ENCODE measurements at regions not wholly inside any gene's neighbourhood (a gene's known extent, or its start where the extent isn't known, plus 50 kb on each side); places are given as distances from the start of the nearest gene placed in this dataset.

DNA sequence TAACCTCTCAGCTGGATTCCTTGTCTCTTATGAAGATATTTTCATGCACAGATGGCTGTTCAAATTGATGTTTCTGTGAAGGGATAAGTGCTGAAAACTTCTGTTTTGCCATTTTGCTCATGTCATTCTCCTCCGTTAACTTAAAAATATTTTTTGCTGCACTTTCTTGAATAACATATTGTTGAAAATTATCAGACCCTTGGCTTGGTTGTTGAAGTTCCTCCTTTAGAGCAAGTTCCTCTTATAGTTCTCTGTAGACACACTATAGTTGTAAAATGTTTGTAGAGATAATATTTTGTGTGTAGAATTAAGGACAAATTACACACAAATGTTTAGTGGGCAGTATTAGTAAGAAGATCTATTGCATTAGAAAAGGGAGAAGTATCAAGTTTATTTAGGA lies 300.4 kb downstream of the SV2B start:
- no peaks in the 10 kb centered on the region for H3K9me3 ChIP-seq
- no peaks in the 10 kb centered on the region for H3K4me1 ChIP-seq
- intact Hi-C loops (cut with DNase I; ENCODE audit: low total_unique reads) = no loop called here
- TF ChIP-seq POLR2A (IDR thresholded peaks at IDR 0.05) = no peak
- TF ChIP-seq, protein P1, sequence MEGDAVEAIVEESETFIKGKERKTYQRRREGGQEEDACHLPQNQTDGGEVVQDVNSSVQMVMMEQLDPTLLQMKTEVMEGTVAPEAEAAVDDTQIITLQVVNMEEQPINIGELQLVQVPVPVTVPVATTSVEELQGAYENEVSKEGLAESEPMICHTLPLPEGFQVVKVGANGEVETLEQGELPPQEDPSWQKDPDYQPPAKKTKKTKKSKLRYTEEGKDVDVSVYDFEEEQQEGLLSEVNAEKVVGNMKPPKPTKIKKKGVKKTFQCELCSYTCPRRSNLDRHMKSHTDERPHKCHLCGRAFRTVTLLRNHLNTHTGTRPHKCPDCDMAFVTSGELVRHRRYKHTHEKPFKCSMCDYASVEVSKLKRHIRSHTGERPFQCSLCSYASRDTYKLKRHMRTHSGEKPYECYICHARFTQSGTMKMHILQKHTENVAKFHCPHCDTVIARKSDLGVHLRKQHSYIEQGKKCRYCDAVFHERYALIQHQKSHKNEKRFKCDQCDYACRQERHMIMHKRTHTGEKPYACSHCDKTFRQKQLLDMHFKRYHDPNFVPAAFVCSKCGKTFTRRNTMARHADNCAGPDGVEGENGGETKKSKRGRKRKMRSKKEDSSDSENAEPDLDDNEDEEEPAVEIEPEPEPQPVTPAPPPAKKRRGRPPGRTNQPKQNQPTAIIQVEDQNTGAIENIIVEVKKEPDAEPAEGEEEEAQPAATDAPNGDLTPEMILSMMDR (IDR thresholded peaks at IDR 0.05 in 4 of 5, conservative IDR thresholded peaks at IDR 0.05 in 1 of 5) = no peak
- H3K27ac ChIP-seq = no peak overlapping the region
- no peaks in the 10 kb centered on the region for H3K36me3 ChIP-seq
- ATAC-seq (no peak), DNase-seq (no peak)
- no peak overlapping the region for H3K4me3 ChIP-seq
- no peaks in the 10 kb centered on the region for H3K27me3 ChIP-seq
- in situ Hi-C loops (cut with MboI; ENCODE audit: low sequenced_read_pairs in 4 of 4) = no loop called here

DNA sequence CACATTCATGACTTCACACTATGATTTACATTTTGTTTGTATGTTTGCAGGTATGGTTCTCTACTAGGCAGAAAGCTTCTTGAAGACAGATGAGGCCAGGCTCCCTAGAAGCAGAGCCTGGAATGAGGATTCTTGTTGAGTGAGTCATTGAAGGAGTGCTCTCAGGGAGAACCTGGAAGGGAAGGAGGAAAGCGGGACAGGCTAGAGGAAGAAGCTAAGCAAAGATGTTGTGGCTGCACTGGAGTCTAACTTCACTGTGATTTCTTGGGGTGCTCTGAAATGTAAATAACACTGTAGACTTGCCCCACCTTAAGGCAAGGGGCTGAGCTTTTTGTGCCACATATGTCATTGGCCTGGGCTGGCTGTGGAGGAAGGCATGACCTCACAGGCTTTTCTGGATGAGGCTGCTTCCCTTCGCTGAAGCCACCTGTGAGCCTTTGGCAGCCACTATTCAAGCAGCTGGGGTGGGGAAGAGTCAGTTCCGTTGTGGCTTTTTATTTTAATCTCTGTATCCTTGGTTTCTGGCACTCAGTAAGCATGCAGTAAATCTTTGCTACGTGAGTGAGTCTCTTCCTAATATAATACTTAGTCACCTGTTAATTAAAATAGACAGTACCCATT lies 307.3 kb downstream of the SV2B start:
- H3K36me3 ChIP-seq = no peaks in the 10 kb centered on the region
- no peaks in the 10 kb centered on the region for H3K27me3 ChIP-seq
- no peak for DNase-seq
- in situ Hi-C loops (cut with MboI; ENCODE audit: low sequenced_read_pairs in 4 of 4) (no loop called here), intact Hi-C loops (cut with DNase I; ENCODE audit: low total_unique reads) (no loop called here)
- H3K27ac ChIP-seq = no peak overlapping the region
- no peak for ATAC-seq
- peaks cover 6 to 17% of the 10 kb centered on the region in 2 donors for H3K4me1 ChIP-seq
- no peak overlapping the region for H3K4me3 ChIP-seq
- no peaks in the 10 kb centered on the region for H3K9me3 ChIP-seq
- no peak for TF ChIP-seq POLR2A (IDR thresholded peaks at IDR 0.05)
- TF ChIP-seq, protein P1 (IDR thresholded peaks at IDR 0.05 in 4 of 5, conservative IDR thresholded peaks at IDR 0.05 in 1 of 5) = no peak

DNA sequence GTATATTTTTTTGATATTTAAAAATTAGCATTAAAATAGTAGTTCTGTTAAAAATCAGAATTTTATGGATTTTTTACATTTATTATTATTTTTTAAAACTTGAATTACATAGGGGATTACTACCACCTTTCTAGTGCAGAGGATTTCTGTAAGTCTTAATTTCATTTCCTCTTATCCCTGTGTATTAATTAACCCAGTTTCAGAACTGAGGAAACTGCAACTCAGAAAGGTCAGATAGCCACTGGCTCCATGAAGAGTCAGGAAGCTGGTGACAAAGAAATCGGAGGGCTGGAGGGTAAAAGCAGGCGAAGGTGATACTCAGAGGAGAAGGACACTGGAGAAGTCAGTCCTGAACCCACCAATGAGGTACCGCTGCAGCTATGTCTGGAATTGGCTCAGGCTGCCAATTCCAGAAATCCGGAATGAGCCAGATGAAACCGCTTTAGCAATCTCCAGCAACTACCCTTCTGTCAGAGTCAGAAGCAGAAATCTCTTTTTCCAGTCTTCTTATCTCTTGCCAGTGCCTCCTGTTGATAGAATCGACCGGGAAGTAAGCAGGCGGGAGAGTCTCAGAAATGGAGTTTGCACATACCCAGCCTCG lies 308.5 kb downstream of the SV2B start:
- intact Hi-C loops (cut with DNase I; ENCODE audit: low total_unique reads) = no loop called here
- H3K27ac ChIP-seq = no peak overlapping the region
- H3K4me3 ChIP-seq = no peak overlapping the region
- H3K36me3 ChIP-seq = no peaks in the 10 kb centered on the region
- peaks cover 6 to 17% of the 10 kb centered on the region in 2 donors for H3K4me1 ChIP-seq
- in situ Hi-C loops (cut with MboI; ENCODE audit: low sequenced_read_pairs in 4 of 4) = no loop called here
- DNase-seq (no peak), ATAC-seq (no peak)
- TF ChIP-seq, protein P1 (IDR thresholded peaks at IDR 0.05 in 4 of 5, conservative IDR thresholded peaks at IDR 0.05 in 1 of 5) = no peak
- H3K27me3 ChIP-seq = no peaks in the 10 kb centered on the region
- H3K9me3 ChIP-seq = no peaks in the 10 kb centered on the region

DNA sequence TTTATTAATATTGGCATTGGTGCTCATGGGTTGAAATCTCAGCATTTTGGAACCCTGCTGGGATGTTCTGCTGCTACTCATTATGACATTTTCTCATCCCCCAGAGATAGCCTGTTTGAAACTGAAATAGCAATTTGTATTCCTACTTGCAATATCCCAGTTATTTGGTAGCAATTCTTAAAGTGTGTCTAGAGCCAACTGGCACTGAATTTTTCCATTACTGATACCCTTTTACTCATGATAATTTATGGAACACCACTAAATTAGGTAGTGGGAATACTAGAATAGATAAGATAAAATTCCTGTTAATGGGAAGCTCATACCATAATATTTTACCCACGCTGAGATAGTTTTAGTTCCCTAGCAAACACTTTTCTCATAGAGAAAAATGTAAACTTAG lies 309.3 kb downstream of the SV2B start:
- ATAC-seq (no peak), DNase-seq (no peak)
- in situ Hi-C loops (cut with MboI; ENCODE audit: low sequenced_read_pairs in 4 of 4) = no loop called here
- Histone ChIP-seq H3K27ac (no peak overlapping the region), H3K4me1 (peaks cover 6 to 17% of the 10 kb centered on the region in 2 donors), H3K27me3 (no peaks in the 10 kb centered on the region), H3K9me3 (no peaks in the 10 kb centered on the region), H3K36me3 (no peaks in the 10 kb centered on the region), H3K4me3 (no peak overlapping the region)
- TF ChIP-seq, protein P1 (IDR thresholded peaks at IDR 0.05 in 4 of 5, conservative IDR thresholded peaks at IDR 0.05 in 1 of 5) = no peak
- no peak for TF ChIP-seq POLR2A (IDR thresholded peaks at IDR 0.05)
- intact Hi-C loops (cut with DNase I; ENCODE audit: low total_unique reads) = no loop called here

DNA sequence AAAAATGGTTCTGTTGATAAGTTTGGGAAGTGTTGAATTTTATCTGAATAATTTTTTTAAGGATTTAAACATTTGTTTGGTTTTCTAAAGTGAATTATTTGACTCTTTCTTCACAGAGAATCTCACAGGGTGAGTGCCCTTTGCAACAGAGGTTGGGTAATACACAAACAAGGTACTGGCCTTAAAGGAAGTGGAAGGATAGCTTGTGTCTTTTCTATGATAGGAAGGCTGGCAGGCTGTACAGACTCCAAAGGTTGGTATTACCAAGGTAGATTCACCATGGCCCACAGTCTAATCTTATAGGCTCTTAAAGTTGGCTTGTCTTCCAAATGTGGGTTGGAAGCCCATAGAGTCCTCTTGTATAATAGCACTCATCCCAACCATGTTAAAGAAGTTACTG lies 311.5 kb downstream of the SV2B start:
- no peak for DNase-seq
- no peak for ATAC-seq
- Histone ChIP-seq H3K4me1 (peaks cover 6 to 17% of the 10 kb centered on the region in 2 donors), H3K27me3 (no peaks in the 10 kb centered on the region), H3K36me3 (no peaks in the 10 kb centered on the region), H3K27ac (no peak overlapping the region), H3K4me3 (no peak overlapping the region), H3K9me3 (no peaks in the 10 kb centered on the region)
- intact Hi-C loops (cut with DNase I; ENCODE audit: low total_unique reads) (no loop called here), in situ Hi-C loops (cut with MboI; ENCODE audit: low sequenced_read_pairs in 4 of 4) (no loop called here)
- TF ChIP-seq POLR2A (IDR thresholded peaks at IDR 0.05) = no peak
- TF ChIP-seq, protein P1 (IDR thresholded peaks at IDR 0.05 in 4 of 5, conservative IDR thresholded peaks at IDR 0.05 in 1 of 5) = no peak

Measured in gastrocnemius medialis (tissue), 4 donors.